Occipital lobe (tissue), 1 donor: ENCODE measurements at regions not wholly inside any gene's neighbourhood (a gene's known extent, or its start where the extent isn't known, plus 50 kb on each side); places are given as distances from the start of the nearest gene placed in this dataset.
"Not testable (repeated sequence)": the region's sequence is repeated elsewhere in the genome, so short reads cannot be mapped to it uniquely, and the experiment has no call there.

Experiments
- DNase-seq: peaks from one replicate; lab custom pipeline; 2025; lab: John Stamatoyannopoulos, UW

GRCh38 chr7:65317372-65317771 lies 56.3 kb upstream of the ZNF92 start:
- no peak for DNase-seq

GRCh38 chr7:65310761-65311160 lies 62.9 kb upstream of the ZNF92 start:
- DNase-seq: no peak

- no peak for DNase-seq
Observed at GRCh38 chr7:65308300-65308678, 65.4 kb upstream of the ZNF92 start.

- DNase-seq: peak; percentile 14
Observed at GRCh38 chr7:65307651-65308299, 65.9 kb upstream of the ZNF92 start.

GRCh38 chr7:65304175-65304574 lies 69.5 kb upstream of the ZNF92 start:
- no peak for DNase-seq

GRCh38 chr7:65302883-65303282 lies 70.8 kb upstream of the ZNF92 start:
- DNase-seq: no peak

- DNase-seq: no peak
Observed at GRCh38 chr7:65301007-65301406, 72.6 kb upstream of the ZNF92 start.

GRCh38 chr7:65295409-65295808 lies 78.2 kb upstream of the ZNF92 start:
- no peak for DNase-seq

- not testable (repeated sequence) for DNase-seq
Observed at GRCh38 chr7:65290340-65290739, 83.3 kb upstream of the ZNF92 start.

- no peak for DNase-seq
Observed at GRCh38 chr7:65287023-65287422, 86.6 kb upstream of the ZNF92 start.

GRCh38 chr7:65285906-65286864 lies 87.5 kb upstream of the ZNF92 start:
- DNase-seq: no peak

GRCh38 chr7:65285241-65285640 lies 88.4 kb upstream of the ZNF92 start:
- DNase-seq: not testable (repeated sequence)

- no peak for DNase-seq
Observed at GRCh38 chr7:65279795-65280194, 93.9 kb upstream of the ZNF92 start.

GRCh38 chr7:65276822-65277221 lies 96.8 kb upstream of the ZNF92 start:
- DNase-seq: no peak

GRCh38 chr7:65271502-65271901 lies 102.2 kb upstream of the ZNF92 start:
- DNase-seq: not testable (repeated sequence)

GRCh38 chr7:65269150-65269856 lies 104.4 kb upstream of the ZNF92 start:
- no peak for DNase-seq

- DNase-seq: no peak
Observed at GRCh38 chr7:65268782-65269149, 104.9 kb upstream of the ZNF92 start.

- no peak for DNase-seq
Observed at GRCh38 chr7:65265933-65266519, 107.6 kb upstream of the ZNF92 start.

- no peak for DNase-seq
Observed at GRCh38 chr7:65264258-65264657, 109.4 kb upstream of the ZNF92 start.

- DNase-seq: not testable (repeated sequence)
Observed at GRCh38 chr7:65260673-65261072, 113.0 kb upstream of the ZNF92 start.

- not testable (repeated sequence) for DNase-seq
Observed at GRCh38 chr7:65259864-65260525, 113.7 kb upstream of the ZNF92 start.
